HG03175 (cell line): ENCODE measurements at regions not wholly inside any gene's neighbourhood (a gene's known extent, or its start where the extent isn't known, plus 50 kb on each side); places are given as distances from the start of the nearest gene placed in this dataset.

Experiments used
- ATAC-seq: cut with Tn5 transposase; IDR thresholded peaks from one replicate; pipeline ENCODE4 v1.9.1; 2021; ENCODE audit warnings: mild to moderate bottlenecking, moderate library complexity; ENCODE audit not compliant: unreplicated experiment

GRCh38 chr5:109476292-109476691 lies 66.5 kb upstream of the PJA2 start:
- no peak for ATAC-seq

GRCh38 chr5:109469896-109470662 lies 60.3 kb upstream of the PJA2 start:
- no peak for ATAC-seq

GRCh38 chr5:109468737-109469420 lies 59.1 kb upstream of the PJA2 start:
- peak; percentile 96 for ATAC-seq

- no peak for ATAC-seq
These were observed 58.5 kb upstream of the PJA2 start for GRCh38 chr5:109468288-109468676.

GRCh38 chr5:109467058-109467457 lies 57.3 kb upstream of the PJA2 start:
- ATAC-seq, result no peak
